HFFc6 (cell line): ENCODE measurements at regions not wholly inside any gene's neighbourhood (a gene's known extent, or its start where the extent isn't known, plus 50 kb on each side); places are given as distances from the start of the nearest gene placed in this dataset.
A peak's percentile ranks its signal among the peaks of the same experiment; 100 is the strongest.
"Not testable (repeated sequence)": the region's sequence is repeated elsewhere in the genome, so short reads cannot be mapped to it uniquely, and the experiment has no call there.

Experiments
- DNase-seq: peaks from one replicate; pipeline ENCODE4 v3.0.0-alpha.2; 2018
- H3K27ac Mint-ChIP-seq: 2 replicates; pipeline ENCODE4 v1.8.0; 2020; ENCODE audit warnings: mild to moderate bottlenecking, mixed read lengths
- H3K27me3 Mint-ChIP-seq: 2 replicates; pipeline ENCODE4 v1.8.0; 2021; ENCODE audit warnings: mild to moderate bottlenecking, moderate library complexity, mixed read lengths; ENCODE audit not compliant: insufficient read depth
- H3K36me3 Mint-ChIP-seq: 2 replicates; pipeline ENCODE4 v1.8.0; 2021; ENCODE audit warnings: low read depth, mixed read lengths
- H3K4me1 Mint-ChIP-seq: 2 replicates; pipeline ENCODE4 v1.8.0; 2020; ENCODE audit warnings: low read depth, mixed read lengths
- H3K4me3 Mint-ChIP-seq: 2 replicates; pipeline ENCODE4 v1.8.0; 2020; ENCODE audit warnings: mild to moderate bottlenecking, moderate library complexity, mixed read lengths
- H3K9me3 Mint-ChIP-seq: 2 replicates; pipeline ENCODE4 v1.8.0; 2020; ENCODE audit warnings: mild to moderate bottlenecking, mixed read lengths
- CTCF ChIP-seq: fragments of 200-600 bp; sonication (generic); IDR thresholded peaks from 2 replicates; pipeline ENCODE4 v1.5.0; 2021; ENCODE audit warnings: antibody characterized with exemption, mild to moderate bottlenecking

- not testable (repeated sequence) for H3K27ac Mint-ChIP-seq, DNase-seq, H3K36me3 Mint-ChIP-seq, H3K27me3 Mint-ChIP-seq, H3K4me3 Mint-ChIP-seq, H3K4me1 Mint-ChIP-seq
- peaks cover 33% of the 10 kb centered on the region for H3K9me3 Mint-ChIP-seq
Observed at GRCh38 chr1:219863816-219864215, 64.5 kb downstream of the SLC30A10 start.

GRCh38 chr1:219862366-219862765, 66.0 kb downstream of the SLC30A10 start:
- H3K36me3 Mint-ChIP-seq: peaks cover 5% of the 10 kb centered on the region
- no peak overlapping the region for H3K4me3 Mint-ChIP-seq
- no peak for DNase-seq
- no peaks in the 10 kb centered on the region; the same call in 1 of the 2 replicates for H3K27me3 Mint-ChIP-seq
- H3K4me1 Mint-ChIP-seq: no peaks in the 10 kb centered on the region
- H3K9me3 Mint-ChIP-seq: peaks cover 39% of the 10 kb centered on the region
- no peak for TF ChIP-seq CTCF
- no peak overlapping the region for H3K27ac Mint-ChIP-seq

- Mint-ChIP-seq H3K27me3 (no peaks in the 10 kb centered on the region; the same call in 1 of the 2 replicates), H3K4me3 (no peak overlapping the region)
- TF ChIP-seq CTCF: no peak
Observed at GRCh38 chr1:219858980-219859379, 69.4 kb downstream of the SLC30A10 start.

GRCh38 chr1:219847215-219847855, 81.0 kb downstream of the SLC30A10 start:
- Mint-ChIP-seq H3K27me3 (no peaks in the 10 kb centered on the region), H3K27ac (no peak overlapping the region), H3K9me3 (peaks cover 33% of the 10 kb centered on the region), H3K4me1 (no peaks in the 10 kb centered on the region), H3K36me3 (no peaks in the 10 kb centered on the region), H3K4me3 (no peak overlapping the region)
- no peak for TF ChIP-seq CTCF
- DNase-seq: no peak

More at GRCh38 chr1:219858980-219859379, 69.4 kb downstream of the SLC30A10 start:
- no peaks in the 10 kb centered on the region for H3K4me1 Mint-ChIP-seq
- DNase-seq: no peak
- peaks cover 61% of the 10 kb centered on the region for H3K9me3 Mint-ChIP-seq
- H3K27ac Mint-ChIP-seq: no peak overlapping the region
- H3K36me3 Mint-ChIP-seq: peaks cover 5% of the 10 kb centered on the region

- not testable (repeated sequence) for DNase-seq, H3K36me3 Mint-ChIP-seq, H3K4me1 Mint-ChIP-seq, H3K27me3 Mint-ChIP-seq, H3K27ac Mint-ChIP-seq, H3K4me3 Mint-ChIP-seq
- H3K9me3 Mint-ChIP-seq: peaks cover 12% of the 10 kb centered on the region
Observed at GRCh38 chr1:219839595-219839994, 88.8 kb downstream of the SLC30A10 start.

- peak; percentile 10; the same call in 1 of the 2 replicates for TF ChIP-seq CTCF
- Mint-ChIP-seq H3K9me3 (peaks cover 12% of the 10 kb centered on the region), H3K36me3 (peaks cover 3% of the 10 kb centered on the region; the same call in 1 of the 2 replicates), H3K27me3 (no peaks in the 10 kb centered on the region), H3K27ac (no peak overlapping the region), H3K4me3 (no peak overlapping the region), H3K4me1 (no peaks in the 10 kb centered on the region)
- DNase-seq: no peak
Observed at GRCh38 chr1:219837994-219838294, 90.4 kb downstream of the SLC30A10 start.
